ENCODE measurements at regions not wholly inside any gene's neighbourhood (a gene's known extent, or its start where the extent isn't known, plus 50 kb on each side); places are given as distances from the start of the nearest gene placed in this dataset.

GRCh38 chr21:14755086-14755485 is 209.0 kb upstream of the SAMSN1 start:
- TF ChIP-seq CTCF (IDR thresholded peaks at IDR 0.05) (no peak), POLR2A (IDR thresholded peaks at IDR 0.05) (no peak), POLR2AphosphoS5 (IDR thresholded peaks at IDR 0.05) (no peak), EP300 (IDR thresholded peaks at IDR 0.05) (no peak)
